NCI-H1694 (cell line): ENCODE measurements at regions not wholly inside any gene's neighbourhood (a gene's known extent, or its start where the extent isn't known, plus 50 kb on each side); places are given as distances from the start of the nearest gene placed in this dataset.
"Not testable (repeated sequence)": the region's sequence is repeated elsewhere in the genome, so short reads cannot be mapped to it uniquely, and the experiment has no call there.

Experiments used
- DNase-seq: peaks from one replicate; lab custom pipeline; 2025; lab: John Stamatoyannopoulos, UW

DNA sequence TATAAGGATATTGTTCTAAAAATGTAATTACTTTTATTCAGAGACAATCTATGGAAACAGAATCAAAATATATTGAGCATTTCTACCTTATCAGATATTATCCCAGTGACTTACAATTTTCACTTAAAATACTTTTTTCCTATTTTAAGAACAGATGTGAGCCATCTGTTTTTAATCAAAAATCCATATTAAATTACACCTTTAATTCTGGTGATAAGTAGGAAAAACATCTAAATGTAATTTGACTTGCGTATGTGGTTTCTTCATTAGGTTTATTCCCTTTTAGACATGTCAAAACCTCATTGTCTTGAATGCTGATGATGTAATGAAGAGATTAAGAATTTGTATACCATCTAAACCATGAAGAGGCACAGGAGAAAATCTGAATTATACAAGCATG, 1118.8 kb upstream of the TMPRSS15 start:
- no peak for DNase-seq

DNA sequence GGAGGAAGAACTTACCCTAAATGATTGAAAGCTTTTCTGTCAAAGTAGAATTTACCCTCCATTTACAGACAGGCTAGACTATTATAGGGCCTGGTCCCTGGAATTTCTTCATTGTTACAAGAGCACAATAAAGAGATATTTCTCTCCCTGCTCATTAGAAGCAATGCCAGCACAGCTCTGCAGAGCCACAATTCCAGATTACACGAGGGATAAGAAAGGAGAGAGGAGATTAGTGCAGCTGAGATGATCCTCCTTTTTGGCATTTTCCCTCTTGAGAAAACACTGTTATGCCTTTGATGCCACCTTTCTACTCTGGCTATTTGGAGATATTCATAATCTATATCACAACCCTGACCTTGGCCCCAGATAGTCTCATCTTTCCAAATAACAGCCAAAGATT, 1119.5 kb upstream of the TMPRSS15 start:
- DNase-seq: no peak

DNA sequence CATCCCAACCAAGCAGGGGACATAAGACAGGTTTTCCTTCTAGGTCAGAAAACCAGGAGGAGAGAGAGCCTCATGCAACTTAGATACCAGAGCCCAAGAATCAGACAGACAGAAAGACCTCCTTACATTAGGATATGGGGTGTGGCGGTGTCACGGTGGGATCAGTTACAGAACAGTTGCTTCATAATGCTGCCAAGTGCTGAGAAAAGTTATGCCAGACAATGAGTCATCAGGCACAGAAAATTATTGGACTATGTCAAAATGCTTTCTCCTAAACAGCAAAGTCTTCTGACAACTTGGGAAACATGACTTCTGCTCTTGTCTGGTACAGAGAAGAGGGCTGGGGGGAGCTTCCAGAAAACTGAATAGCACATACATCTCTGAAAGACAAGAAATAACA, 1120.2 kb upstream of the TMPRSS15 start:
- no peak for DNase-seq

DNA sequence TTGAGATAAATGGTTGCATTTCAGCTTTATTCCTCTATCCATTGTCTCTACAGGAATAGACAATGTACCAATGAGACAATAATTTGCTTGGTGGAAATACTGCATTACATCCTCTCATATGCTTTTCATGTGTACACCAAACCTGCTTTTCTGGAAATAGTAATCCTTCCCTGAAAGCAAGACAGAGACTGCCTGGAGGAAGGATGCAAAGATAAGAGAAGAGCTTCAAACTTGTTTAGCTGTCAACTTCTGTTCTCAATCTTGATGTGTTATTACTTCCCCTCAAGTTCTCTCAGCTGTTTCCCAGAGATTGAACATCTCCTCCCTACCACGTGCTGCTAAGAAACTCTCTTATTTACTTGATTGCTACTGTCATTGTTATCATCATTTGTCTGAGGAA, 1125.4 kb upstream of the TMPRSS15 start:
- no peak for DNase-seq

DNA sequence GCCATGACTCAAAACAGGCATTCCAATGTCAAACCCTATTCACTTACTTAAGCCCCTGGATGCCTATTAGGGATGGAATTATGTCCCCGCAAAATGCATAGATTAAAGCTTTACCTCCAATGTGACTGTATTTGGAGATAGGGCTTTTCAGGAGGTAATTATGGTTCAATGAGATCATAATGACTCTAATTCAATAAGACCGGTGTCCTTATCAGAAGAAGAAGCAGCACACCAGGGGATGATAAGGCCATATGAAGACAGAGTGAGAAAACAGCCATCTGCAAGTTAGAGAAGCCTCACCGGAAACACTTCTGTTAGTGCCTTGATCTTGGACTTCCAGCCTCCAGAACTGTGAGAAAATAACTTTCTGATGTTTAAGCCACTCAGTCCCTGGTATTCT, 1131.8 kb upstream of the TMPRSS15 start:
- DNase-seq: no peak

DNA sequence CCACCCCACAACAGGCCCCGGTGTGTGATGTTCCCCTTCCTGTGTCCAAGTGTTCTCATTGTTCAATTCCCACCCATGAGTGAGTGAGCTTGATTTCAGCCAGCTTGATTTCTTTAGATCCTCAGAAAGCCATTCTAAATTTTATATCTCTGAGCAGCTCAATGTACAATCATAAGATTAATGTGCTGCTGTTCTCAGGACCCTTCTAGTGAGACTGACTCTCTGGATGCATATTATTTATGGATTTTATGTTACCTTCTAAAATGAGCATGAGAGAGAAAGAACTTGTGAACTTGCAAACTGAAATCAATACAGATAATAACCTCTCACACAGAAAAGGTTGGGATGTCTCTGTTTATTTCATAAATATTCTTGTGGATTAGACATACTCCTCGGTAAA, 1133.5 kb upstream of the TMPRSS15 start:
- no peak for DNase-seq

DNA sequence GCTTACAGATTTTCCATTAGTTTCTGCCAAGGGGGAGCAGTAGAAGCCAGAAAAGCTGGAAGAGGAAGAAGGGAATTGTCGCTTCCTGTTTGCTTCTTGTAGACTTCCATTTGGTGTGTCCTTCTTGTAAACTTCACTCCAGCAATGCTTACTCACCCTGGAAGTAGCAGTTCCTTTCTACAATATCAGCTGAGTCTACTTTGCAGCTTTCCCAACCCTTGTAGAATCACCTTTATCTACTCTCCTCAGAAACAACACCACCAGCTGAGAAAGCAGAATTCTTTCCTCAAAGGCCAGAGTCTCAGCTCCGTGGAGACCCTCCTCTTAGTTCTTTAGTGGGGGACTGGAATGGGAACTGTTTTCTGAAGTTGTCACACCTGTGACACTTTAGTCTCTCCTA, 1136.7 kb upstream of the TMPRSS15 start:
- DNase-seq: no peak

DNA sequence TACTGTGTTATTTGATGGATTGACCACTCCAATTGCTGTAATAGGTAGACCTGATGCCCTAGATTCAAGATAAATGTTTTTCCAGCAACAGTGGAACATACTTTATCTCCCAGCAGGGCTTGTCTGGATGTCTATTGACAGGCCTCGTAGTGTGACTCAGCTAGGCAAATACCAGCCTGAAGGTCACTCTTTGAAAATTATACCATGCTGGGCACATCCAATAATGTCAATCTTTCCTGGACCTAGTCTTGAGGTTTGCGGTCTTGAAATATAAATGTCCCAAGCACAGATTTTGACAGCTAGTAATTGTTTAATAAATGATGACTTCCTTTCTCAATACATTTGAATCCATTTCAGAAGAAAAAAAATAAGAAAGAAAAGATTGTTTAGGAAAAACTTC, 1138.0 kb upstream of the TMPRSS15 start:
- DNase-seq: no peak

DNA sequence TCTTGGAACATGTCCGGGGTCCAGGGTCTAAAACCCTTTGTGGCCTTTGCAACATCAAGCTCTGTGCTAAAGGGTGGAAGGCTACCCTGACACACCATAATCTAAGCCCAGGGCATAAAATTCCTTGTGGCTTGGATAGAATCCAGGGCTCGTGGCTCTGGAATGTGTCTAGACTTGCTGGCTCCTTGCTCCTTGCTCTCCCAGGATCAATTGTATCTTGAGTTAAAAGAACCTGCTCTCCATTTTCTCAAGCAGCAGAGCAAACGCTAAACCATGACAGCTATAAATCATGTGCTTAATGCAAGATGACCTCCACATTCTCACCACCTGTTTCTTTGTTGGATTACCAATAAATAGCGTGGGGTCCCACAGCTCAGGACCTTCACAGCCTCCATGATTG, 1140.9 kb upstream of the TMPRSS15 start:
- not testable (repeated sequence) for DNase-seq

DNA sequence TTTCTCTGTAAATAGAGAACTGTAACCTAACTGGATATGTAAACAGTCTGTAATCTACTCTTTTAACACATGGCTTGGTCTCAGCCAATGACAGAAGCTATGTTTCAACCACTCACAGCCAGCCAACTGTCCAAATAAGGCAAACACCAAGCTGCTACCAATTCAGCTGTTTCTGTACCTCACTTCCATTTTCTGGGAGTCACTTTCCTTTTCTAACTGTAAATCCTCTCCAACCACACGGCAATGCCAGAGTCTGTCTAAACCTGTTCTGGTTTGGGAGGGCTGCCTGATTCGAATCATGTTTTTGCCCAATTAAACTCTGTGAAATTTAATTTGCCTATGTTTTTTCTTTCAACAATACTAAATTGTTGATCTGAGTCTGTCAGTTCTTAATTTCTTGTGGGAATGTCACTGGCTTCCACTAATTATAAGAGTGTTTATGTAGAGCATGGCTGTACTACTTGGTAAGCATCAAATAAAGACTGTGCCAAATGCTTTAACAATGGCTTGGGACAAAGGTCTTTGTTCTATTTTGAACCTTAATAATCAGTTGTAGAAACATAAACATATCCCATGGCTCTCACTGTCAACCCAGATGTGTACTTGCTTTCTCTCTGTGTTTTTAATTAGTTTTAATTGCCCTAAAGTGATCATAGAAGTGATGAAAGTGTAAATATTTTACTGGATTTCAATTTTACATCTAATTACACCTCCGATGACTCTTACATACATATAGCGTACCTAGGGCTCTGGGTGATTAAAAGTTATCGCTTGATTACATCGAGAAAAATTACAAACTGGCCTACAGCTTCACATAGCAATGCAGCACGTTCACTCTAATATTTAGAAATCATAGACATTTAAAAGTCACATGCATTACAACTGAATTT, 1144.6 kb upstream of the TMPRSS15 start:
- DNase-seq: no peak

DNA sequence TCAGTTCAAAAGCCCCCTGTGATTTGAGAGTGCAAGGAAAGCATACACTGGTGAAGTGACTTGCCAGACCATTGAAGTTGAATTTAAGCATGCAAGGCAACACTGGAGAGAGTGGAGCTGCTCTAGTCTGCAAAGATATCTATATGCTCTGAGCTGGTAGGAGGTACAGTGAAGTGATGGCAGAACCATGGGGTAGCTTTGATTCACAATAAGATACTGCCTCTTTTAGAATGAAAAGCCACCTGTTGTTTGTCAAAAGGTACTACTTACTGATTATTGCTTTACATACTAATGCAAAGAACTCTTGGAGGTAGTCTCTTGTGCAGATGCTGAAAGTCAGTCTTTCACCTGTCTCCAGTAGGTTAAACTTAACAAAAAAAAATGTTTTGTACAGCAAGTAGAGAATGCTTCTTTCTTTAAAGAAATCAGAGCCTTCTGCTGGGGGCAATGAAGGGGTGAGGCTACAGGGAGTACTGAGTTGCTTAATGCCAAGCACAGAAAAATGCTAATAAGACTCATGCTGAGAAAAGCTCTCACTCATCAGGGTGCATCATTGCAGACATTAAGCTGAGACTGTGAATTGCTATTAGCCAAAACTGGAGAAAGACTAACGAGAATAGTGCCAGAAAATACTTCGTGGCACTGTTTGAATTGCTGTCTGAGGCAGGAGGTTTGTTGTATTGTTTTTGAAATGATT, 1150.5 kb upstream of the TMPRSS15 start:
- no peak for DNase-seq

DNA sequence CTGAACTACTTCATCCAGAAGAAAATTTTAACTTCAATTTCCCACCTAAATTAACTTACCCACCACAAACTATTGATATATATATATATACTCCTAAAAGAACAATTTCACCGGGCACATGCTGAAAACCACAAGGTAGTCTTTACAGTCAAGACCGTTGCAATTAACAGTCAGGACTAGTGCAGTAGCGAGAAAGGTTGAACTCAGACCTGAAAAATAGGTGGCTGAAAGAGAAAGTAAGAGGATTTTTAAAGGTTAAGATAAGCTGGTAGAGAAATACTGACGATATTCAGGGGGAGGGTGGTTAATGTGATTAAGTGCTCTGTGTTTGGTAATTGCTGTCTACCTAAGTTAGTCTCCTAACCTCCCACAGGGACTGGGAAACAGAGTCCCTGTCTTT, 1153.5 kb upstream of the TMPRSS15 start:
- DNase-seq: no peak

DNA sequence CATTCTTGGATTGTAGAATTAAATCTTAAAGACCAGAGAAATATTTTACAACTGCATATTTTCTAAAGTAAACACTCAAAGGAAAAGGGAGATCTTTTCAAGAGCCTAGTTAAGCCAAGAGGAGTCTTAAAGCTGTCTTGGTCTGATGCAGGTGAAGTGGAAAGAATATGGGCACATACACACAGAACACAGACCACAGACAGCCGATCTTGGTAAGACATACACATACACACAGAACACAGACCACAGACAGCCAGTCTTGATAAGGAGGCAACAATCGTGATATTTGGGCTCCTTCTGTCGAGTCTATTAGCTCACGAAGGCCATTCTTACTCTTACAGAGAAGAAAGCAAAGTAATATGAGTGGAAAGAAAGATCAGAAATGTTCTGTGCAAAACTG, 1153.9 kb upstream of the TMPRSS15 start:
- DNase-seq: no peak

DNA sequence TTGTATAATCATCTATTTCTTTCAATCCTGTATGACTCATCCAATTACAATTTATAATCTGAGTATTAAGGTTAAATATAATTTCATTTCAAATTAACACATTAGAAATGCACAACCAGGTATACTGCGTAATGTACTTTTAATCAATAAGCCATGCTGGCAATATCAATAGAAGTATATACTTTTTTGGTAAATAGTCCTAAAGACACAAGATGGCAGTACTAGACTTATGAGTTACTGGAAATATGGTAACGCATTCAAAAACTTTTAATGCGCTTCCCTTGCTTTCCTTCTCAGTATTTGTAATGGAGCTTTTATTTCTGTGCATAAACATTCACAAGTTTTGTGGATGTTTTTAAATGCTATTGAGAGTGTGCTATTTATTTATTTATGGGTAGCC, 1162.0 kb upstream of the TMPRSS15 start:
- DNase-seq: no peak

DNA sequence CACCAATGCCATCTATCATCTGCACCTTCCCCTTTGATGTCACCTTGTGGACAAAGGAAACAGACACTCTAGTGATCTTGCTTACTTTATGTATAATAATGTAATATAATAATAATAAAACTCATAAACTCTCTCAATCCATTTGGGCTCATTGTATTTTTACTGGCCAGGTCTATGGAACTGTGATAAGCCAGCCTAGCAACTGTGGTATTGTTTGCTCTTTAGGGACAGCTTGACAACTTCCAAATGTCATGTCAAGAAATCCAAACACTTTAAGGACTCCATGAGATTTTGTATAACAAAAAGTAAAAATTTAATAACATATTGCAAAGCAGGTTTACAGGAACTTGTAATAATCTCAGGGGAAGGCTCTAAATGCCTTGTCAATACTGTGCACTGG, 1163.4 kb upstream of the TMPRSS15 start:
- DNase-seq: no peak

DNA sequence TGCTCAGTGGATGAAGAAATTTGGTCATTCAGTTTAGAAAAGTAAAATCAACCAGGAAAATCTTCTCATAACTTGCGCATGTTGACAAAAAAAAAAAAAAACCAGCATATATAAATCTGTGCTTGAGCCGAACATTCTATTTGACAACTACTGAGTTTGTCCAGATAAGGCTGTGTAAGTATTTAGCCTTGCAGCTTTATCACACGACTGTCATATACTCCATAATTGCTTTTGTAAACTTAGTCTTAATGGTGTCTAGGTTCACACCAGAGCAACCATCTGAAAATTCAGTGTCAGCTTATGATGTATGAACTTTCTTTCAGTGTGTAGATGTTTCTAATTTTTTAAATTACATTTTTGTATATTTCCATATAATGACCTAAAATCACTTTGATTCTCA, 1173.8 kb upstream of the TMPRSS15 start:
- no peak for DNase-seq

DNA sequence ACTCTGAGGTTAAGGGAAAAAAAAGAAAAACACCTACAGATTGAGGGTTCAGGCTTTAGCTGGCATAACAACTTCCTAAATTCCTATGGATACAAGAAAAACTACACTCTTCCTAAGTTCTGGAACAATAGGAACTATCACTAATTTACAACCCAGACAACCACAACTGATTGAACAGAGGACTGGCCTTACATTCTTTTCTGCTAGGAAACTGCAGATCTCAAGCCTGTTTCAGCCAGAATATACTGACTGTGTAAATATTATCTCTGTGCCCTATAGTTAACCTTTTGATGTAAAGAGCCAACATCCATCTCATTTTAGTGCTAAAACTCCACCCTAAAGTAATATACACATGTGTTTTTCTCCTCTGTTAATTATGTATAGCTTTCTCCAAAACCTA, 1186.5 kb upstream of the TMPRSS15 start:
- no peak for DNase-seq

DNA sequence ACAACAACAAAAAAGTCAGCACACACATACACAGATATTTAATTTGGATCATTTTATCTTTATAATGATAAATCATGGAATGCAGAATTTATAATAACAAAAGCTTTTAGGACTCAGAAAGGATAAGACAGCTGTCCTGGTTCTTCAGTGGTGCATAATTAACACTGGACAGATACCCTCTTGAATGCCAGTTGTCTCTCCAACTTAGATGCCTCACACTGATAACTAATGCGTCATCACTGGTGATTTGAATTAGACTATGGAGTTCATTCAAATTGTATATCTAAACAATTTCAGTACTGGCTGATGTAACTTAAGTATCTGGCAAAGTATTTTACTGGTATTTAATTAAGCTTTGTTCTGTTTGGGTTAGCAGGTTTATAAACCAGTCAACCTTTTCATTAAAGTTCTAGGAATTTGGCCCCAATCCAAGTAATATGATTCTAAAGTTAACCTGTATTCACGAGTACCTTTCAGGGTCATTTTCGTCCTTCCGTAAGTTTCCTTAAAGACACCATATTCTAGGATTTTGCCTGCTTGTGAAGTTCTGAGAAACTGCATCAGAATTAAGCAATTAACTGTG, 1199.5 kb upstream of the TMPRSS15 start:
- no peak for DNase-seq

DNA sequence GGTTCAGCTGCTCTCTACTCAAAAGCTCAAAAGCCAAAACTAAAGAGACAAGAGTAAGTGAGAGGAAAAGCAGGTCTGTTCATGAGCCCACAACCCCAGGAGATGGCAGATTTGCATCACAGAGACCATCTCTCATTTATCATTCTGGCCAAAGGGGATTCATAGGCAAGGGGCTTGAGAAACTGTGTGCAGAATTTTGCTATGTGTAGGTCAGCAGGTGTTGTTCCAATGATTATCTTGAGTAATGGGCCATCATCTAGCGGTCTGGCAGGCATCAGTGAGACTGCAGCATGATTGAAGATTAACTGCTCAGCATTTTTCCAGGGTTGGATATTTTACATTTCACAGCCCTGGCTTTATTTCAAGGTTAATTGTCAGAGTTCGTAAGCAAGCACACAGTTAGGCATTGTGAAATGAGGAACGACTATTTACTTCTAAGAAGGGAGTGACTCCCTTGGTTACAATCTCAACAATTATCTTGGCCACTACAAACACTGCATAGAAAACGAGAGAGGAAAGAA, 1204.6 kb upstream of the TMPRSS15 start:
- no peak for DNase-seq

DNA sequence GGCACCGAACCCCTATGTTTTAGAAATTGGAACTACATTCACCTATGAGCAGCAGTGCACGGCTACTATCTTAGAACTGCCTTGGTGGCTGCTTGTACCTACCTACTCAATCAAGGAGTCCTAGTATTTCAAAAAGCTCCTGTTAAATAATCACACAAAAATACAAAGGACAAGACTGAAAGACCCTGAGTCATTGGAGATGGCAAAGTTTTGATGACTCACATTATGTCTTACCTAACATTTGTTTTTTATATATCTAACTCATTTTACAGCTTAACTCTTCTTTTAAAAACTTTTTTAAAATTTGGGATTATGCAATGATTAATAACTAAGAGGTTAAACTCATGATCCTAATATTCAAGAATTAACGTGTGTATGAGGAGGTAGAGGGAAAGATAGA, 1206.0 kb upstream of the TMPRSS15 start:
- DNase-seq: no peak

DNA sequence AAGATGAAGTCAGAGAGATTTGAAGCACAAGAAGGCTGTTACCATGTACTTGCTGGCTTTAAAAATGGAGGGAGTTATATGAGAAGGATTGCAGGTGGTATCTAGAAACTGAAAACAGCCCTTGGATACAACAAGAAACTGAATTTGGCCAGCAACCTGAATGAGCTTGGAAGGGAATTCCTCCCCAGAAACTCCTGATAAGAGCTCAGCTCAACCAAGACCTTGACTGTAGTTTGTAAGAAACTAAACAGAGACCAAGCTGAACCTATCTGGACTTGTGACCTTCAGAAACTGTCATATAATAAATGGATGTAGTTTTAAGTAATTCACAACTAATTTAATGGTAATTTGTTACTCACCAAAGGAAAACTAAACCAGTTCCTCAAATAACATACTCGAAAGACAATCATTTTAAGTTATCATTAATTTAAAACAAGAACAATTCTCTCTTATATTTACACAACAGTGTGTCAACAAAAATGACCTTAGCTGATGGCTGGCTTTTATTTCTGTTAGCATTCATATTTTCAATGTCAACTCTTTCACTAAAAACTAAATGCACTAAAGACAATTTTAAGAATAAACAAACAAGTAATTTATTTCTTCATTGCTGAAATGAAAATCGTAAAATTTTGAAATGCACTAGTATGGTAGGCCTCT, 1218.4 kb upstream of the TMPRSS15 start:
- no peak for DNase-seq

DNA sequence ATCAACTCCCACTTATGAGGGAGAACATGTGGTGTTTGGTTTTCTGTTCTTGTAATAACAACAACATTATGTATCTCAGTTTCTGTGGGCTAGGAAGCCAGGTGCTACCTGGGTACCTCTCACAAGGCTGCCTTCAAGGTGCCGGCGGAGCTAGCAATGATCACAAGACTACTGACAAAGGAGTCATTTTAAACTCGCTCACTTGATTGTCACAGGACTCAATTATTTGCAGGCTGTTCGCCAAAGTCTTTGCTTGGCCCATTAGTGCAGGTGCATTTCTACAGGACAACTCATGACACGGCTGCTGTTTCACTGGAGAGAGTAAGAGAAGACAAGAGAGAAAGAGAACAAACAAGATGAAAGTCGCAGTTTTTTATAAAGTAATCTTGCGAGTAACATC, 1237.4 kb upstream of the TMPRSS15 start:
- DNase-seq: no peak

DNA sequence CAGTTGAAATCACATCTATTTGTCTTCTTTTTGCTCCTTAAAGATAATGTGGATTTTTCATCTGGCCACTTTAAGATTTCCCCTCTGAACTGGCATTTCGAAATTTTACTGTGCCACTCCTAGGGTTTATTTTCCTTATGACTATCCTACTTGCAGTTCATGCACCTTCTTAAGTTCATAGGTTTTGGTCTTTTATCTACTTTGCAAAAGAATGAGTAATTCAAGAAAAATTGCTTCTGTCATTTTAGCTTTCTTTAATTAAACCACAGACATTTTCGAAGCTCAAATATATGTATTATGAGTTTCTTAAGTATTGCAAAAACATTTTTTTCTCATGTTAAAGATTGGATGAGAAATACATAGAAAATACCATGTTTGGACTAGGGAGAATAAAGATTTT, 1244.8 kb upstream of the TMPRSS15 start:
- DNase-seq: no peak
